ENCODE measurements at regions not wholly inside any gene's neighbourhood (a gene's known extent, or its start where the extent isn't known, plus 50 kb on each side); places are given as distances from the start of the nearest gene placed in this dataset.

- Histone ChIP-seq H3K4me3 (ENCODE audit: low read depth in 1 of 3, low read length in 3 of 3) (no peak overlapping the region), H3K27me3 (ENCODE audit: control insufficient read depth in 4 of 4, insufficient read depth in 4 of 4, low read length in 3 of 4) (no peaks in the 10 kb centered on the region), H3K9me3 (ENCODE audit: control insufficient read depth in 4 of 4, low read length in 3 of 4) (no peaks in the 10 kb centered on the region), H3K36me3 (ENCODE audit: control insufficient read depth in 4 of 4, insufficient read depth in 3 of 4, low read depth in 1 of 4, low read length in 3 of 4) (no peaks in the 10 kb centered on the region), H3K9ac (ENCODE audit: low read depth in 1 of 2, low read length in 2 of 2) (no peak overlapping the region), H3K27ac (ENCODE audit: low read depth in 1 of 2, low read length in 2 of 2) (no peak overlapping the region), H3K4me1 (ENCODE audit: control insufficient read depth in 4 of 4, insufficient read depth in 4 of 4, low read length in 3 of 4) (no peaks in the 10 kb centered on the region)
- WGBS = 62% methylated on average over 3 of the region's 3 CpGs
- DNase-seq (ENCODE audit: low spot score) = no peak
- no peak for TF ChIP-seq ATF3 (IDR thresholded peaks at IDR 0.05)
- TF ChIP-seq SP1 (IDR thresholded peaks at IDR 0.05) = no peak
- no peak for TF ChIP-seq JUND (IDR thresholded peaks at IDR 0.05)
- no peak for TF ChIP-seq RAD21 (IDR thresholded peaks at IDR 0.05)
- no peak for TF ChIP-seq ZBTB33 (IDR thresholded peaks at IDR 0.05)
- TF ChIP-seq YY1 (IDR thresholded peaks at IDR 0.05) = no peak
- TF ChIP-seq TAF1 (conservative IDR thresholded peaks at IDR 0.05) = no peak
- TF ChIP-seq FOXA1 (IDR thresholded peaks at IDR 0.05) = no peak
- no peak for TF ChIP-seq NR2F2 (IDR thresholded peaks at IDR 0.05)
- TF ChIP-seq REST (IDR thresholded peaks at IDR 0.05) = no peak
- no peak for TF ChIP-seq MAX (IDR thresholded peaks at IDR 0.05)
- no peak for TF ChIP-seq GABPA (IDR thresholded peaks at IDR 0.05 in 1 of 2, conservative IDR thresholded peaks at IDR 0.05 in 1 of 2)
- no peak for TF ChIP-seq RXRA (IDR thresholded peaks at IDR 0.05)
- no peak for TF ChIP-seq HNF4A (conservative IDR thresholded peaks at IDR 0.05)
- no peak for TF ChIP-seq FOXA2 (IDR thresholded peaks at IDR 0.05)
- TF ChIP-seq EGR1 (IDR thresholded peaks at IDR 0.05; ENCODE audit: low read depth in 2 of 2) = no peak
- TF ChIP-seq CTCF (IDR thresholded peaks at IDR 0.05; ENCODE audit: low read depth, low read length, missing input control) = no peak
Observed at GRCh38 chr13:100922599-100922998, 248.0 kb upstream of the TMTC4 start.

- Histone ChIP-seq H3K9me3 (ENCODE audit: control insufficient read depth in 4 of 4, low read length in 3 of 4) (no peaks in the 10 kb centered on the region), H3K9ac (ENCODE audit: low read depth in 1 of 2, low read length in 2 of 2) (no peak overlapping the region), H3K27ac (ENCODE audit: low read depth in 1 of 2, low read length in 2 of 2) (no peak overlapping the region), H3K4me1 (ENCODE audit: control insufficient read depth in 4 of 4, insufficient read depth in 4 of 4, low read length in 3 of 4) (no peaks in the 10 kb centered on the region), H3K27me3 (ENCODE audit: control insufficient read depth in 4 of 4, insufficient read depth in 4 of 4, low read length in 3 of 4) (no peaks in the 10 kb centered on the region), H3K4me3 (ENCODE audit: low read depth in 1 of 3, low read length in 3 of 3) (no peak overlapping the region), H3K36me3 (ENCODE audit: control insufficient read depth in 4 of 4, insufficient read depth in 3 of 4, low read depth in 1 of 4, low read length in 3 of 4) (no peaks in the 10 kb centered on the region)
- DNase-seq (ENCODE audit: low spot score) = no peak
- 77% methylated on average over 4 of the region's 4 CpGs for WGBS
- no peak for TF ChIP-seq CTCF (IDR thresholded peaks at IDR 0.05; ENCODE audit: low read depth, low read length, missing input control)
- TF ChIP-seq YY1 (IDR thresholded peaks at IDR 0.05) = no peak
- no peak for TF ChIP-seq FOXA2 (IDR thresholded peaks at IDR 0.05)
- no peak for TF ChIP-seq REST (IDR thresholded peaks at IDR 0.05)
- no peak for TF ChIP-seq ZBTB33 (IDR thresholded peaks at IDR 0.05)
Observed at GRCh38 chr13:100921139-100921538, 246.5 kb upstream of the TMTC4 start.

All from liver (tissue), 8 donors.